HG03442 (cell line): ENCODE measurements at regions not wholly inside any gene's neighbourhood (a gene's known extent, or its start where the extent isn't known, plus 50 kb on each side); places are given as distances from the start of the nearest gene placed in this dataset.

Experiments used
- ATAC-seq: cut with Tn5 transposase; IDR thresholded peaks from one replicate; pipeline ENCODE4 v1.9.1; 2021; ENCODE audit warnings: mild to moderate bottlenecking, moderate library complexity; ENCODE audit not compliant: unreplicated experiment

- ATAC-seq, result no peak
Measured at GRCh38 chr1:244106837-244107493, 55.9 kb downstream of the ZBTB18 start.

- ATAC-seq, result no peak
Measured at GRCh38 chr1:244111027-244111426, 59.9 kb downstream of the ZBTB18 start.

- no peak for ATAC-seq
Measured at GRCh38 chr1:244112041-244112440, 61.0 kb downstream of the ZBTB18 start.

GRCh38 chr1:244112636-244113035 is 61.6 kb downstream of the ZBTB18 start:
- no peak for ATAC-seq

GRCh38 chr1:244113532-244114320 is 62.6 kb downstream of the ZBTB18 start:
- no peak for ATAC-seq

GRCh38 chr1:244114892-244115291 is 63.8 kb downstream of the ZBTB18 start:
- ATAC-seq, result no peak

GRCh38 chr1:244116946-244117345 is 65.9 kb downstream of the ZBTB18 start:
- no peak for ATAC-seq

- no peak for ATAC-seq
Measured at GRCh38 chr1:244118109-244118761, 67.2 kb downstream of the ZBTB18 start.

GRCh38 chr1:244128591-244129383 is 77.7 kb downstream of the ZBTB18 start:
- no peak for ATAC-seq

- ATAC-seq, result no peak
Measured at GRCh38 chr1:244137276-244137675, 86.2 kb downstream of the ZBTB18 start.

GRCh38 chr1:244137725-244138124 is 86.6 kb downstream of the ZBTB18 start:
- no peak for ATAC-seq

- no peak for ATAC-seq
Measured at GRCh38 chr1:244138399-244138798, 87.3 kb downstream of the ZBTB18 start.

- ATAC-seq, result no peak
Measured at GRCh38 chr1:244139655-244140054, 88.6 kb downstream of the ZBTB18 start.

- ATAC-seq, result no peak
Measured at GRCh38 chr1:244140420-244140819, 89.3 kb downstream of the ZBTB18 start.

- ATAC-seq, result no peak
Measured at GRCh38 chr1:244144053-244144452, 93.0 kb downstream of the ZBTB18 start.

- no peak for ATAC-seq
Measured at GRCh38 chr1:244150071-244150470, 99.0 kb downstream of the ZBTB18 start.

- ATAC-seq, result peak; percentile 73
Measured at GRCh38 chr1:244150665-244151064, 99.6 kb downstream of the ZBTB18 start.

GRCh38 chr1:244151537-244151936 is 100.5 kb downstream of the ZBTB18 start:
- no peak for ATAC-seq

GRCh38 chr1:244154508-244154871 is 103.4 kb downstream of the ZBTB18 start:
- no peak for ATAC-seq

GRCh38 chr1:244154872-244155531 is 103.9 kb downstream of the ZBTB18 start:
- no peak for ATAC-seq

- ATAC-seq, result no peak
Measured at GRCh38 chr1:244155661-244156060, 104.6 kb downstream of the ZBTB18 start.
